AG04450 (cell line): ENCODE measurements at regions not wholly inside any gene's neighbourhood (a gene's known extent, or its start where the extent isn't known, plus 50 kb on each side); places are given as distances from the start of the nearest gene placed in this dataset.

Source experiments
- CTCF ChIA-PET: fragments of 300-600, 350-600 bp; formaldehyde crosslinking; extraction: SDS; loops from one replicate; lab custom pipeline; 2022; ENCODE audit warnings: antibody characterized with exemption, inconsistent platforms; lab: Charles Lee
- POLR2A ChIA-PET: fragments of 350-600 bp; formaldehyde crosslinking; extraction: SDS; loops from one replicate; lab custom pipeline; 2021; ENCODE audit warnings: antibody characterized with exemption, inconsistent platforms; lab: Yijun Ruan, JAX
- DNase-seq: peaks from one replicate; pipeline ENCODE4 v3.0.0-alpha.2; 2011; ENCODE audit warnings: low read depth, low spot score
- H3K27ac ChIP-seq: one replicate; pipeline ENCODE4 v1.5.1; 2012; ENCODE audit warnings: low read depth, low read length, control low read depth
- H3K27me3 ChIP-seq: one replicate; pipeline ENCODE4 v1.6.0; 2012; ENCODE audit warnings: low read length; ENCODE audit not compliant: control insufficient read depth, insufficient read depth
- H3K4me3 ChIP-seq: 2 replicates; pipeline ENCODE4 v1.5.1; 2011; ENCODE audit warnings: mild to moderate bottlenecking, low read depth, low read length, control low read depth
- H3K9me3 ChIP-seq: 2 replicates; pipeline ENCODE4 v1.5.1; 2012; ENCODE audit warnings: low read length; ENCODE audit not compliant: control insufficient read depth, insufficient read depth
- CTCF ChIP-seq: IDR thresholded peaks from 2 replicates; pipeline ENCODE4 v1.5.1; 2011; ENCODE audit warnings: low read depth, low read length, control low read depth, inconsistent platforms

GRCh38 chr13:32949820-32950219 is 66.4 kb upstream of the KL start:
- Histone ChIP-seq H3K27me3 (peaks cover 7% of the 10 kb centered on the region), H3K4me3 (no peak overlapping the region), H3K9me3 (no peaks in the 10 kb centered on the region; the same call in 1 of the 2 replicates), H3K27ac (no peak overlapping the region)
- CTCF ChIA-PET: no interaction called here
- TF ChIP-seq CTCF: no peak
- no peak for DNase-seq
- POLR2A ChIA-PET: no interaction called here

- peaks cover 6% of the 10 kb centered on the region for H3K27me3 ChIP-seq
- CTCF ChIA-PET: no interaction called here
- no peak overlapping the region for H3K27ac ChIP-seq
- no peak for DNase-seq
- H3K4me3 ChIP-seq: no peak overlapping the region
- H3K9me3 ChIP-seq: no peaks in the 10 kb centered on the region; the same call in 1 of the 2 replicates
- POLR2A ChIA-PET: no interaction called here
- no peak for TF ChIP-seq CTCF
Measured at GRCh38 chr13:32951580-32951979, 64.6 kb upstream of the KL start.

- Histone ChIP-seq H3K9me3 (no peaks in the 10 kb centered on the region; the same call in 1 of the 2 replicates), H3K27ac (no peak overlapping the region), H3K27me3 (peaks cover 18% of the 10 kb centered on the region), H3K4me3 (no peak overlapping the region)
- POLR2A ChIA-PET: no interaction called here
- CTCF ChIA-PET: no interaction called here
- DNase-seq: no peak
- no peak for TF ChIP-seq CTCF
Measured at GRCh38 chr13:32955881-32956594, 60.2 kb upstream of the KL start.

GRCh38 chr13:32956595-32956933 is 59.7 kb upstream of the KL start:
- H3K27me3 ChIP-seq: peaks cover 19% of the 10 kb centered on the region
- H3K9me3 ChIP-seq: no peaks in the 10 kb centered on the region; the same call in 1 of the 2 replicates
- H3K27ac ChIP-seq: no peak overlapping the region
- no peak for DNase-seq
- CTCF ChIA-PET: no interaction called here
- POLR2A ChIA-PET: no interaction called here
- no peak for TF ChIP-seq CTCF
- no peak overlapping the region for H3K4me3 ChIP-seq

GRCh38 chr13:32960626-32961025 is 55.6 kb upstream of the KL start:
- H3K27me3 ChIP-seq: peaks cover 19% of the 10 kb centered on the region
- ChIA-PET POLR2A (no interaction called here), CTCF (no interaction called here)
- H3K4me3 ChIP-seq: no peak overlapping the region
- no peak overlapping the region for H3K27ac ChIP-seq
- DNase-seq: no peak
- no peaks in the 10 kb centered on the region for H3K9me3 ChIP-seq
- TF ChIP-seq CTCF: no peak
